ENCODE measurements at regions not wholly inside any gene's neighbourhood (a gene's known extent, or its start where the extent isn't known, plus 50 kb on each side); places are given as distances from the start of the nearest gene placed in this dataset.

- ChIA-PET CTCF (no interaction called here), POLR2A (no interaction called here)
- TF ChIP-seq, protein P1, sequence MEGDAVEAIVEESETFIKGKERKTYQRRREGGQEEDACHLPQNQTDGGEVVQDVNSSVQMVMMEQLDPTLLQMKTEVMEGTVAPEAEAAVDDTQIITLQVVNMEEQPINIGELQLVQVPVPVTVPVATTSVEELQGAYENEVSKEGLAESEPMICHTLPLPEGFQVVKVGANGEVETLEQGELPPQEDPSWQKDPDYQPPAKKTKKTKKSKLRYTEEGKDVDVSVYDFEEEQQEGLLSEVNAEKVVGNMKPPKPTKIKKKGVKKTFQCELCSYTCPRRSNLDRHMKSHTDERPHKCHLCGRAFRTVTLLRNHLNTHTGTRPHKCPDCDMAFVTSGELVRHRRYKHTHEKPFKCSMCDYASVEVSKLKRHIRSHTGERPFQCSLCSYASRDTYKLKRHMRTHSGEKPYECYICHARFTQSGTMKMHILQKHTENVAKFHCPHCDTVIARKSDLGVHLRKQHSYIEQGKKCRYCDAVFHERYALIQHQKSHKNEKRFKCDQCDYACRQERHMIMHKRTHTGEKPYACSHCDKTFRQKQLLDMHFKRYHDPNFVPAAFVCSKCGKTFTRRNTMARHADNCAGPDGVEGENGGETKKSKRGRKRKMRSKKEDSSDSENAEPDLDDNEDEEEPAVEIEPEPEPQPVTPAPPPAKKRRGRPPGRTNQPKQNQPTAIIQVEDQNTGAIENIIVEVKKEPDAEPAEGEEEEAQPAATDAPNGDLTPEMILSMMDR (IDR thresholded peaks at IDR 0.05; ENCODE audit: insufficient read depth, low read length, missing control alignments) = no peak
- no peak overlapping the region for H3K4me3 ChIP-seq (ENCODE audit: low read depth, low read length)
- no peak for DNase-seq (ENCODE audit: low read depth, low spot score)
These were observed 349.6 kb upstream of the MPDZ start for GRCh38 chr9:13629067-13629466.

- ChIA-PET CTCF (no interaction called here), POLR2A (no interaction called here)
- no peak for DNase-seq (ENCODE audit: low read depth, low spot score)
- TF ChIP-seq, protein P1 (IDR thresholded peaks at IDR 0.05; ENCODE audit: insufficient read depth, low read length, missing control alignments) = no peak
- H3K4me3 ChIP-seq (ENCODE audit: low read depth, low read length) = no peak overlapping the region
These were observed 349.0 kb upstream of the MPDZ start for GRCh38 chr9:13628526-13628925.

- H3K4me3 ChIP-seq (ENCODE audit: low read depth, low read length) = no peak overlapping the region
- POLR2A ChIA-PET = no interaction called here
- TF ChIP-seq, protein P1 (IDR thresholded peaks at IDR 0.05; ENCODE audit: insufficient read depth, low read length, missing control alignments) = no peak
- DNase-seq (ENCODE audit: low read depth, low spot score) = no peak
- CTCF ChIA-PET = no interaction called here
These were observed 348.0 kb upstream of the MPDZ start for GRCh38 chr9:13627502-13627901.

- ChIA-PET CTCF (no interaction called here), POLR2A (no interaction called here)
- H3K4me3 ChIP-seq (ENCODE audit: low read depth, low read length) = no peak overlapping the region
- no peak for DNase-seq (ENCODE audit: low read depth, low spot score)
- TF ChIP-seq, protein P1 (IDR thresholded peaks at IDR 0.05; ENCODE audit: insufficient read depth, low read length, missing control alignments) = no peak
These were observed 347.6 kb upstream of the MPDZ start for GRCh38 chr9:13627071-13627470.

- ChIA-PET POLR2A (no interaction called here), CTCF (no interaction called here)
- TF ChIP-seq, protein P1 (IDR thresholded peaks at IDR 0.05; ENCODE audit: insufficient read depth, low read length, missing control alignments) = no peak
- DNase-seq (ENCODE audit: low read depth, low spot score) = no peak
- no peak overlapping the region for H3K4me3 ChIP-seq (ENCODE audit: low read depth, low read length)
These were observed 347.1 kb upstream of the MPDZ start for GRCh38 chr9:13626601-13627000.

DNA sequence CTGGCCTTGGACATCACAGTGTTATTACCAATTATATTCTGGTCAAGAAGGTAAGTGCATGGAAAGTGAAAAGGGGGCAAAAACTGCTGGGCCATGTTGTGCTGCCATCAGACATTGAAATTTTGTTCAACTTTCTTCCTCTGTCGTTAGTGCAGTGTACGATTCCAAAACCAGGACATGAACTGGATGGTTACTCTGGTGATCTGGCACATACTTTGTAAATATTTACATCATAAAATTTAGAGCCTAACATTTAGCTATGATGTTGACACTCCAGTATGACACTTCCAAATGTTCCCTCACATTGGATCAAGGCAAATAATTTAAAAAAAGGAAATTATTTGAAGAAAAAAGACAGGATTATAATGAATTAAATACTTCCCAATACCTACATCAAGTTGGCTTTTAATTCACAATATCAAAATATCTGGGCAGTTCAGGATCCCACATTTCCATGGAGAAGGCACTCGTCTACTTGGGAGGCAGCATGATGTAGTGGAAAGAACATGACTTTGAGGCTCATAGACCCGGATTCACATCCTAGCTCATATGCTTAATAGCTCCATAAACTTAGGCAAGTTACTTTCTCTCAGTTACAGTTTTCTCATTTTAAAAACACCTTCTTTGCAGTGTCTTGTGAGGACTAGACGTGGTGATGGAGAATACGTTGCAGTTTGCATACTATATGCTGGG, 342.5 kb upstream of the MPDZ start:
- DNase-seq (ENCODE audit: low read depth, low spot score) = no peak
- TF ChIP-seq, protein P1 (IDR thresholded peaks at IDR 0.05; ENCODE audit: insufficient read depth, low read length, missing control alignments) = no peak
- POLR2A ChIA-PET = no interaction called here
- H3K4me3 ChIP-seq (ENCODE audit: low read depth, low read length) = no peak overlapping the region
- CTCF ChIA-PET = no interaction called here

Measured in AG04449 (cell line).